OCI-LY3 (cell line): ENCODE measurements at regions not wholly inside any gene's neighbourhood (a gene's known extent, or its start where the extent isn't known, plus 50 kb on each side); places are given as distances from the start of the nearest gene placed in this dataset.

Experiments used
- EZH2phosphoT487 ChIP-seq: fragments of 200-600 bp; shearing (Covaris generic); IDR thresholded peaks from 2 replicates; pipeline ENCODE4 v1.6.1; 2018; ENCODE audit warnings: antibody characterized with exemption, mixed run types, low read depth
- TF ChIP-seq, protein P1 (sequence below): fragments of 200-600, 300-600 bp; sonication (generic); IDR thresholded peaks from 2 replicates; pipeline ENCODE4 v1.5.1; 2014; ENCODE audit warnings: antibody characterized with exemption, low read length, low read depth

GRCh38 chr1:83641796-83642443, 357.0 kb downstream of the TTLL7 start:
- TF ChIP-seq, protein P1, sequence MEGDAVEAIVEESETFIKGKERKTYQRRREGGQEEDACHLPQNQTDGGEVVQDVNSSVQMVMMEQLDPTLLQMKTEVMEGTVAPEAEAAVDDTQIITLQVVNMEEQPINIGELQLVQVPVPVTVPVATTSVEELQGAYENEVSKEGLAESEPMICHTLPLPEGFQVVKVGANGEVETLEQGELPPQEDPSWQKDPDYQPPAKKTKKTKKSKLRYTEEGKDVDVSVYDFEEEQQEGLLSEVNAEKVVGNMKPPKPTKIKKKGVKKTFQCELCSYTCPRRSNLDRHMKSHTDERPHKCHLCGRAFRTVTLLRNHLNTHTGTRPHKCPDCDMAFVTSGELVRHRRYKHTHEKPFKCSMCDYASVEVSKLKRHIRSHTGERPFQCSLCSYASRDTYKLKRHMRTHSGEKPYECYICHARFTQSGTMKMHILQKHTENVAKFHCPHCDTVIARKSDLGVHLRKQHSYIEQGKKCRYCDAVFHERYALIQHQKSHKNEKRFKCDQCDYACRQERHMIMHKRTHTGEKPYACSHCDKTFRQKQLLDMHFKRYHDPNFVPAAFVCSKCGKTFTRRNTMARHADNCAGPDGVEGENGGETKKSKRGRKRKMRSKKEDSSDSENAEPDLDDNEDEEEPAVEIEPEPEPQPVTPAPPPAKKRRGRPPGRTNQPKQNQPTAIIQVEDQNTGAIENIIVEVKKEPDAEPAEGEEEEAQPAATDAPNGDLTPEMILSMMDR = no peak
- TF ChIP-seq EZH2phosphoT487 = no peak
